IMR-90 (cell line): ENCODE measurements at regions not wholly inside any gene's neighbourhood (a gene's known extent, or its start where the extent isn't known, plus 50 kb on each side); places are given as distances from the start of the nearest gene placed in this dataset.

ENCODE experiments used
- ATAC-seq: fragments of 200-7000 bp; cut with Tn5 transposase; 2 replicates; pipeline ENCODE4 v1.9.1; 2020; ENCODE audit warnings: low read depth, mild to moderate bottlenecking, moderate library complexity
- BruUV-seq: library from RNA; stranded (reverse); fragments of 400-500 nt; replicated peaks from 2 replicates; lab custom pipeline; 2021; lab: Mats Ljungman, UMichigan
- CTCF ChIA-PET: fragments of 300-600 bp; formaldehyde crosslinking; extraction: SDS; loops from one replicate; lab custom pipeline; 2021; ENCODE audit warnings: antibody characterized with exemption; lab: Yijun Ruan, JAX
- POLR2A ChIA-PET: fragments of 300-600 bp; sonication (Branson Sonifier 250); formaldehyde crosslinking; loops from one replicate; lab custom pipeline; 2022; ENCODE audit warnings: antibody characterized with exemption; ENCODE audit not compliant: unreplicated experiment; lab: Charles Lee
- DNase-seq: peaks from one replicate; pipeline ENCODE4 v3.0.0; 2013
- H2AFZ ChIP-seq: replicated peaks from 2 replicates; pipeline ENCODE3; 2013; ENCODE audit warnings: low read length, mild to moderate bottlenecking; ENCODE audit not compliant: poor library complexity
- H2AK5ac ChIP-seq: 2 replicates; pipeline ENCODE4 v1.6.1; 2013; ENCODE audit warnings: low read depth, low read length, inconsistent platforms
- H2AK9ac ChIP-seq: replicated peaks from 2 replicates; pipeline ENCODE3; 2013; ENCODE audit warnings: mild to moderate bottlenecking, low read depth, low read length, moderate library complexity; ENCODE audit not compliant: poor library complexity
- H2BK120ac ChIP-seq: 2 replicates; pipeline ENCODE4 v1.6.1; 2013; ENCODE audit warnings: low read depth, low read length, inconsistent platforms
- H2BK15ac ChIP-seq: 3 replicates; pipeline ENCODE4 v1.6.1; 2013; ENCODE audit warnings: low read depth, low read length, inconsistent platforms
- H2BK20ac ChIP-seq: 2 replicates; pipeline ENCODE4 v1.6.1; 2013; ENCODE audit warnings: low read depth, mild to moderate bottlenecking, inconsistent platforms, low read length, moderate library complexity
- H2BK5ac ChIP-seq: 2 replicates; pipeline ENCODE4 v1.6.1; 2013; ENCODE audit warnings: mild to moderate bottlenecking, low read depth, low read length, inconsistent platforms; ENCODE audit not compliant: poor library complexity, severe bottlenecking
- H3K14ac ChIP-seq: replicated peaks from 2 replicates; pipeline ENCODE4 v1.6.1; 2013; ENCODE audit warnings: low read depth, low read length, inconsistent platforms
- H3K18ac ChIP-seq: 2 replicates; pipeline ENCODE4 v1.6.1; 2013; ENCODE audit warnings: low read depth, low read length, control low read depth
- H3K23ac ChIP-seq: 2 replicates; pipeline ENCODE4 v1.6.1; 2013; ENCODE audit warnings: low read depth, low read length, inconsistent platforms
- H3K27ac ChIP-seq: 2 replicates; pipeline ENCODE4 v1.5.1; 2013; ENCODE audit warnings: mild to moderate bottlenecking, control low read depth, low read length; ENCODE audit not compliant: insufficient read depth
- H3K27me3 ChIP-seq: 2 replicates; pipeline ENCODE4 v1.6.1; 2013; ENCODE audit warnings: low read length; ENCODE audit not compliant: control insufficient read depth, insufficient read depth
- H3K36me3 ChIP-seq: 2 replicates; pipeline ENCODE4 v1.6.1; 2013; ENCODE audit warnings: low read length, mixed read lengths; ENCODE audit not compliant: control insufficient read depth, insufficient read depth
- H3K4ac ChIP-seq: 2 replicates; pipeline ENCODE4 v1.6.1; 2013; ENCODE audit warnings: low read depth, low read length, inconsistent platforms
- H3K4me1 ChIP-seq: 2 replicates; pipeline ENCODE4 v1.6.1; 2013; ENCODE audit warnings: low read length, mixed read lengths; ENCODE audit not compliant: control insufficient read depth, insufficient read depth
- H3K4me2 ChIP-seq: 2 replicates; pipeline ENCODE4 v1.6.1; 2013; ENCODE audit warnings: low read depth, mild to moderate bottlenecking, control low read depth, low read length, moderate library complexity
- H3K4me3 ChIP-seq: 2 replicates; pipeline ENCODE4 v1.5.1; 2013; ENCODE audit warnings: low read depth, mild to moderate bottlenecking, control low read depth, low read length, moderate library complexity; ENCODE audit not compliant: insufficient read depth
- H3K56ac ChIP-seq: 2 replicates; pipeline ENCODE4 v1.6.1; 2013; ENCODE audit warnings: low read length, inconsistent platforms; ENCODE audit not compliant: insufficient read depth; ENCODE audit errors: extremely low read depth
- H3K79me1 ChIP-seq, 2 experiments: 2 replicates each; pipeline ENCODE4 v1.6.1; 2013; ENCODE audit warnings: low read length in 2 of 2, inconsistent platforms in 1 of 2, low read depth in 1 of 2
- H3K9ac ChIP-seq: 2 replicates; pipeline ENCODE4 v1.6.1; 2013; ENCODE audit warnings: low read depth, low read length, control low read depth
- H3K9me1 ChIP-seq: 2 replicates; pipeline ENCODE4 v1.6.1; 2013; ENCODE audit warnings: low read length, inconsistent platforms; ENCODE audit not compliant: insufficient read depth
- H3K9me3 ChIP-seq: 2 replicates; pipeline ENCODE4 v1.6.1; 2013; ENCODE audit warnings: low read length; ENCODE audit not compliant: control insufficient read depth, insufficient read depth
- H4K20me1 ChIP-seq: 2 replicates; pipeline ENCODE4 v1.6.1; 2013; ENCODE audit warnings: low read length, inconsistent platforms; ENCODE audit not compliant: insufficient read depth
- H4K5ac ChIP-seq: 2 replicates; pipeline ENCODE4 v1.6.1; 2013; ENCODE audit warnings: mild to moderate bottlenecking, low read depth, low read length, control low read depth
- H4K8ac ChIP-seq, 2 experiments: 2 replicates each; pipeline ENCODE4 v1.6.1; 2013; ENCODE audit warnings: low read depth in 2 of 2, low read length in 2 of 2, control low read depth in 1 of 2, inconsistent platforms in 1 of 2
- H4K91ac ChIP-seq: 2 replicates; pipeline ENCODE4 v1.6.1; 2013; ENCODE audit warnings: low read depth, low read length, inconsistent platforms; ENCODE audit not compliant: insufficient read depth
- BHLHE40 ChIP-seq: fragments of 150-350 bp; IDR thresholded peaks from 2 replicates; pipeline ENCODE4 v1.6.1; 2016; ENCODE audit warnings: mild to moderate bottlenecking, low read depth, low read length
- CEBPB ChIP-seq: IDR thresholded peaks from 2 replicates; pipeline ENCODE4 v1.6.1; 2012; ENCODE audit warnings: low read depth, low read length, improper control_type of control experiment
- CHD1 ChIP-seq: IDR thresholded peaks from 2 replicates; pipeline ENCODE4 v1.6.1; 2012; ENCODE audit warnings: low read depth, low read length, improper control_type of control experiment
- ELK1 ChIP-seq: fragments of 150-350 bp; IDR thresholded peaks from 2 replicates; pipeline ENCODE4 v1.6.1; 2016; ENCODE audit warnings: low read depth, mild to moderate bottlenecking, low read length, moderate library complexity, borderline replicate concordance
- FOS ChIP-seq: fragments of 150-350 bp; IDR thresholded peaks from 2 replicates; pipeline ENCODE4 v1.6.1; 2016; ENCODE audit warnings: low read depth, low read length
- MAFK ChIP-seq: IDR thresholded peaks from 2 replicates; pipeline ENCODE4 v1.6.1; 2012; ENCODE audit warnings: low read depth, low read length, improper control_type of control experiment
- MAZ ChIP-seq: IDR thresholded peaks from 2 replicates; pipeline ENCODE4 v1.6.1; 2012; ENCODE audit warnings: low read depth, mild to moderate bottlenecking, low read length, improper control_type of control experiment, moderate library complexity, borderline replicate concordance
- NFE2L2 ChIP-seq: fragments of 150-350 bp; IDR thresholded peaks from 2 replicates; pipeline ENCODE4 v1.6.1; 2016; ENCODE audit warnings: low read depth, mild to moderate bottlenecking, low read length
- POLR2A ChIP-seq: IDR thresholded peaks from 2 replicates; pipeline ENCODE4 v1.6.1; 2012; ENCODE audit warnings: mild to moderate bottlenecking, low read depth, low read length
- RAD21 ChIP-seq: IDR thresholded peaks from 2 replicates; pipeline ENCODE4 v1.6.1; 2012; ENCODE audit warnings: low read length, improper control_type of control experiment
- RCOR1 ChIP-seq: IDR thresholded peaks from 2 replicates; pipeline ENCODE4 v1.6.1; 2012; ENCODE audit warnings: mild to moderate bottlenecking, low read length, improper control_type of control experiment; ENCODE audit not compliant: insufficient replicate concordance
- SMC3 ChIP-seq: fragments of 150-350 bp; IDR thresholded peaks from 2 replicates; pipeline ENCODE4 v1.6.1; 2016; ENCODE audit warnings: low read depth, mild to moderate bottlenecking, antibody characterized with exemption, low read length, moderate library complexity
- WGBS, 2 experiments: methylation state at CpG; one replicate each; pipeline versions ENCODE4 v1.1.5 to v1.1.7; 2013; ENCODE audit warnings: missing lambda C conversion rate in 2 of 2; ENCODE audit not compliant: insufficient read length in 1 of 2; ENCODE audit errors: extremely low coverage in 2 of 2; 5-methylcytosine and 5-hydroxymethylcytosine counted together
- dilution Hi-C: fragments of 300-500 bp; cut with HindIII; formaldehyde crosslinking; loops from one replicate; pipeline ENCODE4 v1.14.3; 2018; ENCODE audit warnings: low sequenced_read_pairs; ENCODE audit not compliant: unreplicated experiment
- in situ Hi-C: fragments of 300-500 bp; cut with MboI; formaldehyde crosslinking; loops from 3 replicates; pipeline ENCODE4 v1.14.3; 2019; ENCODE audit warnings: low sequenced_read_pairs, inconsistent platforms, mixed read lengths
- intact Hi-C: fragments of 100-400 bp; cut with micrococcal nuclease; formaldehyde crosslinking; loops from 2 replicates; pipeline ENCODE4 v1.10.0; 2022
- TF ChIP-seq, protein P1 (sequence below): conservative IDR thresholded peaks from 2 replicates; pipeline ENCODE4 v1.5.1; 2012; ENCODE audit warnings: mild to moderate bottlenecking, low read depth, low read length, improper control_type of control experiment
- TF ChIP-seq, protein P2 (sequence below): fragments of 150-350 bp; IDR thresholded peaks from 2 replicates; pipeline ENCODE4 v1.6.1; 2017; ENCODE audit warnings: mild to moderate bottlenecking, antibody characterized with exemption, low read length, low read depth

DNA sequence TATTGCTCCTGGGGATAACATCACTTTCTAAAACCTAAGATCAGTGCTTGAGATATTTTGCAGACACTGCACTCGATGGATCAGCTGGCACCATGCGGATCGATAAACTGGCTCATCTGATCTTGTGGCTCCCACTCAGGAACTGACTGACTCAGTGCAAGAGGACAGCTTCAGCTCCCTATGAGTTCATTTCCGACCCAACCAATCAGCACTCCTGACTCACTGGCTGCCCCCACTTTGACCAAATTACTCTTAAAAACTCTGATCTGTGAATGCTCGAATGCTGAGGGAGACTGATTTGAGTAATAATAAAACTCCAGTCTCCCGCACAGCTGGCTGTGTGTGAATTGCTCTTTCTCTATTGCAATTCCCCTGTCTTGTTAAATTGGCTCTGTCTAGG lies 110.1 kb downstream of the ANAPC4 start:
- Histone ChIP-seq H4K20me1 (no peaks in the 10 kb centered on the region), H4K91ac (no peak overlapping the region), H3K4me1 (no peaks in the 10 kb centered on the region), H3K9ac (no peak overlapping the region), H3K23ac (no peak overlapping the region), H3K4me2 (no peak overlapping the region), H2AK5ac (no peak overlapping the region), H3K14ac (no peak overlapping the region), H2BK120ac (no peak overlapping the region), H2BK5ac (no peak overlapping the region), H3K4ac (no peak overlapping the region), H3K27ac (no peak overlapping the region), H3K4me3 (no peak overlapping the region), H3K27me3 (no peaks in the 10 kb centered on the region), H2AFZ (no peak overlapping the region), H3K9me1 (no peaks in the 10 kb centered on the region), H2AK9ac (no peak overlapping the region), H3K79me1 (no peaks in the 10 kb centered on the region), H4K8ac (no peak overlapping the region), H3K9me3 (peaks cover 1% of the 10 kb centered on the region; the same call in 1 of the 2 replicates), H4K5ac (no peak overlapping the region), H3K36me3 (no peaks in the 10 kb centered on the region), H2BK15ac (no peak overlapping the region), H2BK20ac (no peak overlapping the region), H3K56ac (no peak overlapping the region), H3K18ac (no peak overlapping the region)
- ChIA-PET CTCF (no interaction called here), POLR2A (no interaction called here)
- DNase-seq (no peak), ATAC-seq (no peak)
- intact Hi-C loops, result no loop called here
- dilution Hi-C loops, result no loop called here
- in situ Hi-C loops, result no loop called here
- BruUV-seq, result no TSS peak
- no peak for TF ChIP-seq CHD1
- TF ChIP-seq, protein P1, sequence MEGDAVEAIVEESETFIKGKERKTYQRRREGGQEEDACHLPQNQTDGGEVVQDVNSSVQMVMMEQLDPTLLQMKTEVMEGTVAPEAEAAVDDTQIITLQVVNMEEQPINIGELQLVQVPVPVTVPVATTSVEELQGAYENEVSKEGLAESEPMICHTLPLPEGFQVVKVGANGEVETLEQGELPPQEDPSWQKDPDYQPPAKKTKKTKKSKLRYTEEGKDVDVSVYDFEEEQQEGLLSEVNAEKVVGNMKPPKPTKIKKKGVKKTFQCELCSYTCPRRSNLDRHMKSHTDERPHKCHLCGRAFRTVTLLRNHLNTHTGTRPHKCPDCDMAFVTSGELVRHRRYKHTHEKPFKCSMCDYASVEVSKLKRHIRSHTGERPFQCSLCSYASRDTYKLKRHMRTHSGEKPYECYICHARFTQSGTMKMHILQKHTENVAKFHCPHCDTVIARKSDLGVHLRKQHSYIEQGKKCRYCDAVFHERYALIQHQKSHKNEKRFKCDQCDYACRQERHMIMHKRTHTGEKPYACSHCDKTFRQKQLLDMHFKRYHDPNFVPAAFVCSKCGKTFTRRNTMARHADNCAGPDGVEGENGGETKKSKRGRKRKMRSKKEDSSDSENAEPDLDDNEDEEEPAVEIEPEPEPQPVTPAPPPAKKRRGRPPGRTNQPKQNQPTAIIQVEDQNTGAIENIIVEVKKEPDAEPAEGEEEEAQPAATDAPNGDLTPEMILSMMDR, result no peak
- TF ChIP-seq BHLHE40, result no peak
- no peak for TF ChIP-seq ELK1
- TF ChIP-seq MAZ, result no peak
- TF ChIP-seq RAD21, result no peak
- no peak for TF ChIP-seq NFE2L2
- no peak for TF ChIP-seq SMC3
- TF ChIP-seq FOS, result no peak
- no peak for TF ChIP-seq RCOR1
- TF ChIP-seq, protein P2, sequence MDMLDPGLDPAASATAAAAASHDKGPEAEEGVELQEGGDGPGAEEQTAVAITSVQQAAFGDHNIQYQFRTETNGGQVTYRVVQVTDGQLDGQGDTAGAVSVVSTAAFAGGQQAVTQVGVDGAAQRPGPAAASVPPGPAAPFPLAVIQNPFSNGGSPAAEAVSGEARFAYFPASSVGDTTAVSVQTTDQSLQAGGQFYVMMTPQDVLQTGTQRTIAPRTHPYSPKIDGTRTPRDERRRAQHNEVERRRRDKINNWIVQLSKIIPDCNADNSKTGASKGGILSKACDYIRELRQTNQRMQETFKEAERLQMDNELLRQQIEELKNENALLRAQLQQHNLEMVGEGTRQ, result no peak
- TF ChIP-seq POLR2A, result no peak
- TF ChIP-seq MAFK, result no peak
- TF ChIP-seq CEBPB, result no peak
- WGBS, 2 experiments, result 80% methylated on average over 1 of the region's 6 CpGs; no CpG with 5 or more reads in 1 of the 2 experiments
